K562 (cell line): ENCODE measurements at regions not wholly inside any gene's neighbourhood (a gene's known extent, or its start where the extent isn't known, plus 50 kb on each side); places are given as distances from the start of the nearest gene placed in this dataset.

ENCODE experiments used
- BCL6 ChIP-seq: fragments of 250-450 bp; sonication (Bioruptor Pico); IDR thresholded peaks from 2 replicates; pipeline ENCODE4 v1.4.0; 2020
- BCOR ChIP-seq: fragments of 450-650 bp; IDR thresholded peaks from 2 replicates; pipeline ENCODE4 v1.6.1; 2016
- BRD9 ChIP-seq: fragments of 450-650 bp; IDR thresholded peaks from 2 replicates; pipeline ENCODE4 v1.6.1; 2018; ENCODE audit warnings: low read depth; ENCODE audit not compliant: partially characterized antibody
- CEBPB ChIP-seq: fragments of 450-650 bp; IDR thresholded peaks from 2 replicates; pipeline ENCODE4 v1.6.1; 2016; ENCODE audit warnings: missing genetic modification characterization, missing compliant biosample characterization
- MCM7 ChIP-seq, 2 experiments: fragments of 450-650 bp; IDR thresholded peaks; 2 replicates each; pipeline ENCODE4 v1.6.1; 2016 to 2018
- NBN ChIP-seq: fragments of 450-650 bp; IDR thresholded peaks from 2 replicates; pipeline ENCODE4 v1.6.1; 2016; ENCODE audit warnings: low read depth, mild to moderate bottlenecking
- NCOA1 ChIP-seq: fragments of 450-650 bp; IDR thresholded peaks from 2 replicates; pipeline ENCODE4 v1.6.1; 2016; ENCODE audit warnings: low read depth
- NFRKB ChIP-seq: fragments of 450-650 bp; IDR thresholded peaks from 2 replicates; pipeline ENCODE4 v1.6.1; 2016; ENCODE audit warnings: low read depth
- NR2C1 ChIP-seq, 2 experiments: fragments of 450-650 bp; IDR thresholded peaks; 2 replicates each; pipeline ENCODE4 v1.6.1; 2017; ENCODE audit warnings: mild to moderate bottlenecking in 2 of 2, antibody characterized with exemption in 1 of 2, inconsistent platforms in 1 of 2, missing compliant biosample characterization in 1 of 2, missing genetic modification characterization in 1 of 2
- NR2F6 ChIP-seq: fragments of 450-650 bp; formaldehyde crosslinking; IDR thresholded peaks from 2 replicates; pipeline ENCODE4 v1.4.0; 2020; ENCODE audit warnings: mild to moderate bottlenecking
- NUFIP1 ChIP-seq: fragments of 450-650 bp; IDR thresholded peaks from 2 replicates; pipeline ENCODE4 v1.6.1; 2018; ENCODE audit not compliant: partially characterized antibody
- POLR3A ChIP-seq: IDR thresholded peaks from 2 replicates; pipeline ENCODE4 v1.6.1; 2011; ENCODE audit warnings: borderline replicate concordance, mild to moderate bottlenecking, moderate library complexity; ENCODE audit not compliant: insufficient read length, insufficient read depth; ENCODE audit errors: extremely low read depth
- POU5F1 ChIP-seq: fragments of 150-350 bp; IDR thresholded peaks from 2 replicates; pipeline ENCODE4 v1.6.1; 2014; ENCODE audit warnings: borderline replicate concordance, low read length, low read depth, mild to moderate bottlenecking; ENCODE audit not compliant: partially characterized antibody
- RNF2 ChIP-seq: sonication (generic); IDR thresholded peaks from 2 replicates; pipeline ENCODE4 v1.6.1; 2016
- SMAD4 ChIP-seq: fragments of 250-450 bp; sonication (Bioruptor Pico); conservative IDR thresholded peaks from 2 replicates; pipeline ENCODE4 v1.8.0; 2021; ENCODE audit warnings: inconsistent platforms, mild to moderate bottlenecking, moderate library complexity
- TBP ChIP-seq: optimal IDR thresholded peaks from 2 replicates; pipeline ENCODE3; 2011; ENCODE audit warnings: low read depth, low read length, improper control_type of control experiment
- TEAD4 ChIP-seq, 2 experiments: sonication (generic) in 1 of 2; formaldehyde crosslinking in 1 of 2; IDR thresholded peaks; 2 replicates each; pipeline versions ENCODE4 v1.6.1 to v1.8.0; 2012 to 2022; ENCODE audit warnings: borderline replicate concordance in 1 of 2, inconsistent platforms in 1 of 2, low read length in 1 of 2, mild to moderate bottlenecking in 1 of 2, missing genetic modification reagents in 1 of 2
- TRIM24 ChIP-seq, 2 experiments: fragments of 450-650 bp; IDR thresholded peaks; 2 replicates each; pipeline ENCODE4 v1.6.1; 2016
- U2AF1 ChIP-seq: fragments of 200-400 bp; formaldehyde crosslinking; optimal IDR thresholded peaks from 2 replicates; pipeline ENCODE3; 2017; ENCODE audit warnings: mild to moderate bottlenecking, low read depth, low read length, moderate library complexity
- ZNF124 ChIP-seq: sonication (generic); formaldehyde crosslinking; IDR thresholded peaks from 2 replicates; pipeline ENCODE4 v1.8.1; 2022; ENCODE audit warnings: missing genetic modification reagents
- ZNF282 ChIP-seq: sonication (generic); formaldehyde crosslinking; IDR thresholded peaks from 2 replicates; pipeline ENCODE4 v1.8.1; 2023; ENCODE audit warnings: missing genetic modification reagents
- ZNF561 ChIP-seq: fragments of 450-650 bp; formaldehyde crosslinking; conservative IDR thresholded peaks from 2 replicates; pipeline ENCODE4 v1.4.0; 2020; ENCODE audit warnings: mild to moderate bottlenecking, moderate library complexity
- ZNF589 ChIP-seq: fragments of 200-800 bp; sonication (Bioruptor generic); IDR thresholded peaks from 2 replicates; pipeline ENCODE4 v1.6.1; 2016; ENCODE audit warnings: low read depth, missing genetic modification characterization, missing compliant biosample characterization
- ZNF79 ChIP-seq: fragments of 250-450 bp; sonication (Bioruptor Pico); IDR thresholded peaks from 2 replicates; pipeline ENCODE4 v1.4.0; 2020; ENCODE audit warnings: low read depth, mild to moderate bottlenecking, moderate library complexity
- ZSCAN32 ChIP-seq: fragments of 450-650 bp; formaldehyde crosslinking; IDR thresholded peaks from 2 replicates; pipeline ENCODE4 v1.4.0; 2020; ENCODE audit warnings: mild to moderate bottlenecking, moderate library complexity
- TF ChIP-seq, protein P1 (sequence below): sonication (generic); formaldehyde crosslinking; IDR thresholded peaks from 2 replicates; pipeline ENCODE4 v1.8.1; 2023; ENCODE audit warnings: missing genetic modification reagents, mild to moderate bottlenecking, borderline replicate concordance
- TF ChIP-seq, protein P2 (sequence below): fragments of 250-450 bp; sonication (Bioruptor Pico); IDR thresholded peaks from 2 replicates; pipeline ENCODE4 v1.8.0; 2021; ENCODE audit warnings: borderline replicate concordance, mild to moderate bottlenecking, moderate library complexity; ENCODE audit not compliant: poor library complexity, severe bottlenecking

- no peak for TF ChIP-seq BCOR
- no peak for TF ChIP-seq ZSCAN32
- TF ChIP-seq, protein P1, sequence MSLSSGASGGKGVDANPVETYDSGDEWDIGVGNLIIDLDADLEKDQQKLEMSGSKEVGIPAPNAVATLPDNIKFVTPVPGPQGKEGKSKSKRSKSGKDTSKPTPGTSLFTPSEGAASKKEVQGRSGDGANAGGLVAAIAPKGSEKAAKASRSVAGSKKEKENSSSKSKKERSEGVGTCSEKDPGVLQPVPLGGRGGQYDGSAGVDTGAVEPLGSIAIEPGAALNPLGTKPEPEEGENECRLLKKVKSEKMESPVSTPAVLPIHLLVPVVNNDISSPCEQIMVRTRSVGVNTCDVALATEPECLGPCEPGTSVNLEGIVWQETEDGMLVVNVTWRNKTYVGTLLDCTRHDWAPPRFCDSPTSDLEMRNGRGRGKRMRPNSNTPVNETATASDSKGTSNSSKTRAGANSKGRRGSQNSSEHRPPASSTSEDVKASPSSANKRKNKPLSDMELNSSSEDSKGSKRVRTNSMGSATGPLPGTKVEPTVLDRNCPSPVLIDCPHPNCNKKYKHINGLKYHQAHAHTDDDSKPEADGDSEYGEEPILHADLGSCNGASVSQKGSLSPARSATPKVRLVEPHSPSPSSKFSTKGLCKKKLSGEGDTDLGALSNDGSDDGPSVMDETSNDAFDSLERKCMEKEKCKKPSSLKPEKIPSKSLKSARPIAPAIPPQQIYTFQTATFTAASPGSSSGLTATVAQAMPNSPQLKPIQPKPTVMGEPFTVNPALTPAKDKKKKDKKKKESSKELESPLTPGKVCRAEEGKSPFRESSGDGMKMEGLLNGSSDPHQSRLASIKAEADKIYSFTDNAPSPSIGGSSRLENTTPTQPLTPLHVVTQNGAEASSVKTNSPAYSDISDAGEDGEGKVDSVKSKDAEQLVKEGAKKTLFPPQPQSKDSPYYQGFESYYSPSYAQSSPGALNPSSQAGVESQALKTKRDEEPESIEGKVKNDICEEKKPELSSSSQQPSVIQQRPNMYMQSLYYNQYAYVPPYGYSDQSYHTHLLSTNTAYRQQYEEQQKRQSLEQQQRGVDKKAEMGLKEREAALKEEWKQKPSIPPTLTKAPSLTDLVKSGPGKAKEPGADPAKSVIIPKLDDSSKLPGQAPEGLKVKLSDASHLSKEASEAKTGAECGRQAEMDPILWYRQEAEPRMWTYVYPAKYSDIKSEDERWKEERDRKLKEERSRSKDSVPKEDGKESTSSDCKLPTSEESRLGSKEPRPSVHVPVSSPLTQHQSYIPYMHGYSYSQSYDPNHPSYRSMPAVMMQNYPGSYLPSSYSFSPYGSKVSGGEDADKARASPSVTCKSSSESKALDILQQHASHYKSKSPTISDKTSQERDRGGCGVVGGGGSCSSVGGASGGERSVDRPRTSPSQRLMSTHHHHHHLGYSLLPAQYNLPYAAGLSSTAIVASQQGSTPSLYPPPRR, result no peak
- TF ChIP-seq ZNF561 (CRISPR knock-in tag), result no peak
- TF ChIP-seq NCOA1, result no peak
- TF ChIP-seq BCL6 (CRISPR knock-in tag), result no peak
- no peak for TF ChIP-seq RNF2
- TF ChIP-seq SMAD4 (CRISPR knock-in tag), result peak; percentile 44; the same call in 1 of the 2 replicates
- TF ChIP-seq U2AF1, result no peak
- TF ChIP-seq POU5F1, result no peak
- TF ChIP-seq MCM7 (IDR thresholded peaks at IDR 0.05), result no peak
- no peak for TF ChIP-seq ZNF589 (CRISPR knock-in tag)
- TF ChIP-seq NFRKB, result no peak
- no peak for TF ChIP-seq NBN
- TF ChIP-seq TBP, result no peak
- TF ChIP-seq NR2C1 (IDR thresholded peaks at IDR 0.05), result no peak
- TF ChIP-seq NR2C1 (tag; IDR thresholded peaks at IDR 0.05), result no peak
- no peak for TF ChIP-seq ZNF79 (CRISPR knock-in tag)
- peak; percentile 66 for TF ChIP-seq TEAD4 (IDR thresholded peaks at IDR 0.05; ENCODE audit: low read length)
- TF ChIP-seq TEAD4 (CRISPR knock-in tag; IDR thresholded peaks at IDR 0.05; ENCODE audit: borderline replicate concordance), result no peak
- TF ChIP-seq ZNF124 (CRISPR knock-in tag), result no peak
- TF ChIP-seq TRIM24 (IDR thresholded peaks at IDR 0.05), result peak; percentile 13 to 49; a peak in 2 of 4 replicates
- TF ChIP-seq, protein P2, sequence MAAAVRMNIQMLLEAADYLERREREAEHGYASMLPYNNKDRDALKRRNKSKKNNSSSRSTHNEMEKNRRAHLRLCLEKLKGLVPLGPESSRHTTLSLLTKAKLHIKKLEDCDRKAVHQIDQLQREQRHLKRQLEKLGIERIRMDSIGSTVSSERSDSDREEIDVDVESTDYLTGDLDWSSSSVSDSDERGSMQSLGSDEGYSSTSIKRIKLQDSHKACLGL (CRISPR knock-in tag), result no peak
- no peak for TF ChIP-seq NUFIP1
- no peak for TF ChIP-seq BRD9
- no peak for TF ChIP-seq NR2F6 (CRISPR knock-in tag)
- TF ChIP-seq POLR3A, result no peak
- no peak for TF ChIP-seq ZNF282 (CRISPR knock-in tag)
- peak; percentile 85 for TF ChIP-seq CEBPB (tag)
Observed at GRCh38 chr3:65118912-65119499, 431.2 kb upstream of the ADAMTS9 start (continued).
